HG03039 (cell line): ENCODE measurements at regions not wholly inside any gene's neighbourhood (a gene's known extent, or its start where the extent isn't known, plus 50 kb on each side); places are given as distances from the start of the nearest gene placed in this dataset.
"Not testable (repeated sequence)": the region's sequence is repeated elsewhere in the genome, so short reads cannot be mapped to it uniquely, and the experiment has no call there.

Experiments used
- ATAC-seq: cut with Tn5 transposase; IDR thresholded peaks from one replicate; pipeline ENCODE4 v1.9.1; 2021; ENCODE audit warnings: mild to moderate bottlenecking, moderate library complexity; ENCODE audit not compliant: unreplicated experiment

- no peak for ATAC-seq
These were observed 952.5 kb upstream of the FAT3 start for GRCh38 chr11:91272089-91272488.

DNA sequence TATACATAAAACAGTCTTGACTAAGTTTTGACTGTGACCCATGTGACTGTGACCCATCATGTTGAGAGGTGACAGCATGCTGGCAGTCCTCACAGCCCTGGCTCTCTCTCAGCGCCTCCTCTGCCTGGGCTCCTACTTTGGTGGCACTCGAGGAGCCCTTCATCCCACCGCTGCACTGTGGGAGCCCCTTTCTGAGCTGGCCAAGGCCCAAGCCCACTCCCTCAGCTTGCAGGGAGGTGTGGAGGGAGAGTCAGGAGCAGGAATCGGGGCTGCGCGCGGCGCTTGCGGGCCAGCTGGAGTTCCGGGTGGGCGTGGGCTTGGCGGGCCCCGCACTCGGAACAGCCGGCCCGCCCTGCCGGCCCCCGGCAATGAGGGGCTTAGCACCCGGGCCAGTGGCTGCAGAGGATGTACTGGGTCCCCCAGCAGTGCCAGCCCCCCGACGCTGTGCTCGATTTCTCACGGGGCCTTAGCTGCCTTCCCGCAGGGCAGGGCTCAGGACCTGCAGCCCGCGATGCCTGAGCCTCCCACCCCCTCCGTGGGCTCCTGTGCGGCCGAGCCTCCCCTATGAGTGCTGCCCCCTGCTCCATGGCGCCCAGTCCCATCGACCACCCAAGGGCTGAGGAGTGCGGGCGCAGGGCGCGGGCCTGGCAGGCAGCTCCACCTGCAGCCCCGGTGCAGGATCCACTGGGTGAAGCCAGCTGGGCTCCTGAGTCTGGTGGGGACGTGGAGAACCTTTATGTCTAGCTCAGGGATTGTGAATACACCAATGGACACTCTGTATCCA lies 955.9 kb upstream of the FAT3 start:
- not testable (repeated sequence) for ATAC-seq

DNA sequence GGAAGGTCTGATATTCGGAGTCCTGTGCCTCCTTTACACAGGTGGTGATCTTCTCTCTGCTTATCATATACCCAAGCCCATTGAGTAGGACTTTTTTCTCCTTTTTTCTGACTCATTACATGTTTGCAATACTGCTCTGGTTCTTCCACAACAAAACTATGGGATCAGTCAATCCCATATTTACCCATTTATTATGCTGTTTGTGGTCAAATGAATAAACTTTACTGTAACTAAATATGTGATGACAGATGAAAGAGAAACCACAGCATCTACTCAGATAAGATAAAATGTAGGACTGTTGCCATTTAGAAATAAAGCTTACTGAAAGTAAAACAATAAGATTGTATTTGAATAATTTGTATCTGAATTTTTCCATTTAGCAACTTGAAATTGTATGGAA lies 958.7 kb upstream of the FAT3 start:
- no peak for ATAC-seq

DNA sequence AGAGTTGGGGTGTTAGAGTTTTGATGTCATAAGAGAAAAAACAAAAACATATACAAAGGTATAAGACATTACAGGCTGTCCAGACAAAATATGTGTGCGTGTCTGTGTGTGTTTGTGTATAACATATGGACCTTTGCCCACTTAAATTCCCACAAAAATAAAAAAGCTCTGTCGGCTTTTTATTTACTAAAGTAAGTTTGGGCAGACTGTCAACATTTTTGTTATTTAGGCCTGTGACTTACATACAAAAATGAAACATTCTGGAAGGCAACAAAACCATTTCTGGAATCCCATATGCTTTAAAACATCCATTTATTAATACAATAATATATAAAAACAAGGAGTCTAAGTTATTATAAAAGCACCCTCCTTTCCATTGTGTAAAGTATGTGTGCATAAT lies 960.1 kb upstream of the FAT3 start:
- no peak for ATAC-seq

GRCh38 chr11:91263496-91264365 lies 960.9 kb upstream of the FAT3 start:
- ATAC-seq: no peak

GRCh38 chr11:91261513-91261912 lies 963.1 kb upstream of the FAT3 start:
- ATAC-seq: no peak

GRCh38 chr11:91258876-91259275 lies 965.7 kb upstream of the FAT3 start:
- no peak for ATAC-seq

DNA sequence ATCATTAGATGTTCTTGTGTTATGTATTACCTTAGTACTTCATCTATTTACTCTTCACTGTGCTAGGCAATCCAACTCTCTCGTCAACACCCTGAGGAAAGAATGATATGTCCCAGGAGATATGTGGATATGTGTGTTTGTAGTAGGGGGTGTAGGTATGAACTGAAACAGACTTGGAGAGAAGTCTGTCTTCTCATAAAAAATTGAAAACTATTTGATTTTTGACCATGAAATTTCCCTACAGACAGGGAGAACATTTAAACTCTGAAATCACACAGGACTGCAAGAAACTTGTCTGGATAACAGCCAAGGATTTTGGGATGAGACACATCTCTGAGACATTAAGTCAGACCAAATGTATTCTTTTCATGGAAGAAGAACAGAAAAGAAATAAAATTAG lies 967.0 kb upstream of the FAT3 start:
- no peak for ATAC-seq

GRCh38 chr11:91248199-91248807 lies 976.3 kb upstream of the FAT3 start:
- ATAC-seq: no peak

GRCh38 chr11:91247009-91247735 lies 977.4 kb upstream of the FAT3 start:
- ATAC-seq: no peak

GRCh38 chr11:91244912-91245311 lies 979.7 kb upstream of the FAT3 start:
- ATAC-seq: no peak

DNA sequence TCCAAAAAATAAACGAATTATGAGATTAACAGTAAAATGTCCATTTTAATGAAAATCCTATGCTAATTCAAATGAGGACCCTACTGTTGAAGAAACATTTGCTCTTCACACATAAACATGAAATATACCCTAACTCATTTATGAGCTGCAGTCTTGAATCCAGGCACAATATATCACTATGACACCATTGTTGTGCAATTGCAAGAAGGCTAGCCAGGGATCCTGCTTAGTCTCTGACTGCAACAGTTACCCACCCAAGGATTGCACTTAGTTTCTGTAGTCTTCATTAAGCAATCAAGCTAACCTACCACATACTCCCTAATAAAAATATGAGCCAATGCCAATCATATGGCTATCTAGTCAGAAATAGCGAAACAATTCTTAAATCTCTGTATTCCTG lies 981.0 kb upstream of the FAT3 start:
- ATAC-seq: no peak

DNA sequence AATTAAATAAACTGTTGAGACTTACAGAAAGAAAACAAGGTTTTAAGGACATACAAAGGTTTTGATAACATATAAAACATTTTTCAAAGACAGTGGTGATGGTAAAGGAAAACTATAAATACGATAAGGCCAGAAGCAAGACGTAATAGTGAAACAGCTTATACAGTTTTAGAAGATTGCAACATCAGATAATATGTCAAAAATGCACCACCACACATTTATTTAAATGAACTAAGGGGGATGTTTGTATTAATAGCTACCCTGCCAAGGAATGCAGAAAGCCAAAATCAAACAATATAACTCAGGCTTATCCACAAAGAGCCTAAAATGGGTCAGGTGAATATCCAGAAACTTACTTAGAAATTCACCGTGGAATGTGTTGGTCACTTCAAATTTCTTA lies 981.6 kb upstream of the FAT3 start:
- no peak for ATAC-seq

- no peak for ATAC-seq
These were observed 983.4 kb upstream of the FAT3 start for GRCh38 chr11:91241226-91241625.

GRCh38 chr11:91239359-91239758 lies 985.3 kb upstream of the FAT3 start:
- ATAC-seq: no peak

DNA sequence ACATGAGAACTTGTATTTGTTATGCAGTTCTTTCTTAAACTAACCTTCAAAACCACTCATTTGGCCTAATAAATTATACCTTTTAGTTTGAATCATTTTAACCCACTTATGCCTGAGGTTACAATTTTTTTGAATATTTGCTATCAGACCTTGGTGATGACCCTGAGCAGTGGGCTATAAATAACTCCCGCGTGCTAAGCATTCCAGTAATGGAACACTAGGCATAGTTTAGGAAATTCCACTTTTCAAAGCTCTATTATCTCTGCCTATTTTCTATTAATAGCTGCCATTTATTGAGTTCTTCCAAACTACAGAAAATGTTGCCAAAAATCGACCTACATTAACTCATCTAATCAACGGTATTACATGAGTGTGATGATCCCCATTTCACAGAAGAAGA lies 993.4 kb upstream of the FAT3 start:
- ATAC-seq: no peak

- ATAC-seq: no peak
These were observed 994.0 kb upstream of the FAT3 start for GRCh38 chr11:91230647-91231046.

DNA sequence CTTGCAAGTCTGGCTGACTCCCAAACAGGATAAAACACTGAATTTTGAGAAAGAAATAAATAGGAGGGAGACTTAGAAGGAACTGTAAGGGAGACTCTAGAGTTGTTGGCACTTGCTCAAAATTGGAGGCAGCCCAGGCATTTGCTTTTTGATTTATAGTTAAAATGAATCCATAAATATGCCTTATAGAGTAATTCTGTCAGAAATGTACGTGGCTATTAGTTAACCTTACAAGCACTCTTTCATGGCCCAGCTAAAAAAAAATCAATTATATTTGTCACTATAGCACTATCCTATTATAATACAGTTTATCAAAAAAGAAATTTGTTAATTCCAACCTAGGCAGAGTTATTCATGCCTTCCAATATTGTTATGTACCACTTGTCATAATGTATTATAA lies 1000.0 kb upstream of the CHORDC1 start:
- ATAC-seq: no peak

DNA sequence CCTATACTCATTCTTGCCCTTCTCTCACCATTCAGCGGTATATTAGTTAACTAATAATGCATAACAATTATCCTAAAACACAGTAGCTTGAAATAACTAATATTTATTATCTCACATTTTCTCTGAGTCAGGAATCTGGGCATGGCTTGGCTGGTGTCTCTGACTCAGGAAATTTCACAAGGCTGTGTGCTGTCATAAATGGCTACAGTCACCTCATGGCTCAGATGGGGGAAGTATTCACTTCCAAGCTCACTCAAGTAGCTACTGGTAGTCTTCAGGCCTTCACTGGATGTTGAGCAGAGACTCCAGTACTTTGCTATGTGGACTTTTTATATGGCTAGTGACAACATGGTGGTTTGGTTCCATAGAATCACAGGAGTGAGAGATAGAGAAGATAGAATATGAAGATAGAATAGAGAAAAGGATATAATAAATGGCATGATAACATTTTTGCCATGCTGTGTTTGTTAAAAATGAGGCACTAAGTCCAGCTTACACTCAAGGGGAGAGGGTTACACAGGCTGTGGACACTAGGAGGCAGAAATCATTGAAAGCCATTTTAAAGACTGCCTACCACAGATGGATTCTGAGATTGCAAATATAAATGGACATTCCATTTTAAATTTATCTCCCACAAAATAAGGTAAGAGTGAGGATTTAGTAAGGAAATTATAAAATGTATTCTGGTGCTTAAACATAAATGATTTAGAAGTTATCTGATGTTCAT lies 997.8 kb upstream of the CHORDC1 start:
- ATAC-seq: no peak

- ATAC-seq: no peak
These were observed 996.7 kb upstream of the CHORDC1 start for GRCh38 chr11:91219535-91219934.
